OCI-LY3 (cell line): ENCODE measurements at regions not wholly inside any gene's neighbourhood (a gene's known extent, or its start where the extent isn't known, plus 50 kb on each side); places are given as distances from the start of the nearest gene placed in this dataset.

Experiments used
- H2AFZ ChIP-seq: fragments of 200-600, 300-600 bp; shearing (Covaris generic); 2 replicates; pipeline ENCODE4 v1.6.0; 2014; ENCODE audit warnings: antibody characterized with exemption, low read depth, low read length
- H3K27ac ChIP-seq: fragments of 200-600, 300-600 bp; sonication (generic); 2 replicates; pipeline ENCODE4 v1.5.1; 2014; ENCODE audit warnings: mild to moderate bottlenecking, low read length, moderate library complexity, mixed read lengths
- H3K27me3 ChIP-seq: fragments of 200-600, 300-600 bp; sonication (generic); 2 replicates; pipeline ENCODE4 v1.6.1; 2014; ENCODE audit warnings: low read depth, low read length, mixed read lengths
- H3K36me3 ChIP-seq: fragments of 200-600, 300-600 bp; sonication (generic); replicated peaks from 2 replicates; pipeline ENCODE3; 2014; ENCODE audit warnings: low read depth, low read length, mixed read lengths
- H3K4me1 ChIP-seq: fragments of 300-600, 200-600 bp; sonication (generic); 2 replicates; pipeline ENCODE4 v1.6.1; 2014; ENCODE audit warnings: low read length, mixed read lengths
- H3K4me2 ChIP-seq: fragments of 200-600, 300-600 bp; sonication (generic); 2 replicates; pipeline ENCODE4 v1.6.1; 2014; ENCODE audit warnings: low read length, mixed read lengths
- H3K4me3 ChIP-seq: fragments of 300-600, 200-600 bp; sonication (generic); 2 replicates; pipeline ENCODE4 v1.5.1; 2014; ENCODE audit warnings: antibody characterized with exemption, mild to moderate bottlenecking, low read length, moderate library complexity
- H3K79me2 ChIP-seq: fragments of 300-600, 200-600 bp; shearing (Covaris generic); 2 replicates; pipeline ENCODE4 v1.6.1; 2014; ENCODE audit warnings: mild to moderate bottlenecking, low read length, mixed read lengths
- H3K9ac ChIP-seq: fragments of 300-600, 200-600 bp; shearing (Covaris generic); 2 replicates; pipeline ENCODE4 v1.6.0; 2014; ENCODE audit warnings: mild to moderate bottlenecking, low read length, moderate library complexity
- H3K9me3 ChIP-seq: fragments of 200-600, 300-600 bp; shearing (Covaris generic); 2 replicates; pipeline ENCODE4 v1.6.1; 2014; ENCODE audit warnings: low read length, mixed read lengths; ENCODE audit not compliant: insufficient read depth
- H4K20me1 ChIP-seq: fragments of 200-600, 300-600 bp; sonication (generic); 2 replicates; pipeline ENCODE4 v1.6.1; 2016; ENCODE audit warnings: low read length, mixed read lengths; ENCODE audit not compliant: insufficient read depth
- CTCF ChIP-seq: fragments of 200-600, 300-600 bp; sonication (generic); IDR thresholded peaks from 2 replicates; pipeline ENCODE4 v1.5.1; 2014; ENCODE audit warnings: antibody characterized with exemption, low read length, low read depth
- EZH2phosphoT487 ChIP-seq: fragments of 200-600 bp; shearing (Covaris generic); IDR thresholded peaks from 2 replicates; pipeline ENCODE4 v1.6.1; 2018; ENCODE audit warnings: antibody characterized with exemption, mixed run types, low read depth

- Histone ChIP-seq H3K9me3 (no peaks in the 10 kb centered on the region), H3K9ac (no peak overlapping the region), H3K4me3 (no peak overlapping the region), H3K79me2 (no peaks in the 10 kb centered on the region), H3K27ac (no peak overlapping the region), H2AFZ (no peak overlapping the region), H4K20me1 (no peaks in the 10 kb centered on the region), H3K27me3 (no peaks in the 10 kb centered on the region), H3K36me3 (no peaks in the 10 kb centered on the region), H3K4me1 (peaks cover 21% of the 10 kb centered on the region), H3K4me2 (no peak overlapping the region)
- TF ChIP-seq CTCF (no peak), EZH2phosphoT487 (no peak)
These were observed 96.2 kb downstream of the THBS2 start for GRCh38 chr6:169157197-169158148.

DNA sequence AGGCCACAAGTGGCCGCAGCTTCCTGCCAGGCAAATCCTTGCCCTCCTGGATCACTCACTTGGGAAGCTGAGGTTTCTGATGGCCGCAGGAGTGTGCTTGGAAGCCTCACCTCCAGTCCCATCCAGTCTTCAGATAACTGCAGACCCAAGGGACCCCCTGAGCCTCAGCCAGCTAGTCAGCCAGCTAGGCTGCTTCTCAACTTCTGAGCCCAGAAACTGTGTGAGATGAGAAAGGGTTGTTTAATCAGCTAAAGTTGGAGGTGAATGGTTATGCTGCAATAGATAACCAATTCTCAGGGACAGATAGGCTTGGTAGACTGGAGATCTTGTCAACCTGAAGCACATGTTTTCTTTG, 96.9 kb downstream of the THBS2 start:
- H2AFZ ChIP-seq: no peak overlapping the region
- H3K27me3 ChIP-seq: no peaks in the 10 kb centered on the region
- no peak overlapping the region for H3K4me3 ChIP-seq
- TF ChIP-seq CTCF: no peak
- TF ChIP-seq EZH2phosphoT487: no peak
- no peaks in the 10 kb centered on the region for H3K9me3 ChIP-seq
- H3K79me2 ChIP-seq: no peaks in the 10 kb centered on the region
- no peaks in the 10 kb centered on the region for H4K20me1 ChIP-seq
- H3K4me2 ChIP-seq: no peak overlapping the region
- peaks cover 21% of the 10 kb centered on the region for H3K4me1 ChIP-seq
- H3K36me3 ChIP-seq: no peaks in the 10 kb centered on the region
- H3K9ac ChIP-seq: no peak overlapping the region
- no peak overlapping the region for H3K27ac ChIP-seq

DNA sequence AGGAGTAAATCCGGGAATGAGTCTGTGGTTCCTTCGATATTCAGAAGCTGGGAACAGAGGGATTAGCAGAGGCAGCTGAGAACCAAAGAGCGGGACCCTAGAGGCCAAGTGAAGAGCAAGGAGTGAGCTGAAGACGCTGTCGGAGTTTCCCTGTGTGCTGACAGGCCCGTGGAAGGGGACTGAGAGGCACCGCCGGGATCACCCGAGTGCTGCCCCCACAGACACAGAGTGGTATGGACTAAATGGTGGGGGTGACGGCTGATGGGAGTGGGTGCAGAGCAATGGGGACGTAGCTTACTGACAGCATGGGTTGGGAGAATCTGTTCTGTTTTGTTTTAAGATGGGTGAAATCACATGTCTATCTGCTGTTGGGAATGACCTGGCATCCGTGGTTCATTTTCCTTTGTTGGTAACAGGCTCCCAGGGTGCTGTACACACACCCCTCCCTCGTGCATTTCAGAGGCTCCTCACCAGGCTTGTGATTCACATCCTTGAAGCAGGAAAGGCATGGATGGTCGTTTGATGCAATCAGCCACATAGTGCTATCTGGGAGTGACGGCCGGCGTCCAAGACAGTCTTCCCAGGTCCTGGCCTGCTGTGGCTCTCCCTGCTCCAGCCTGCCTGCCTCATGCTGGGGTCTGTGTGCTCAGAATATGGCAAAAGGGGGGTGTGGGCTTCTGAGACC, 97.4 kb downstream of the THBS2 start:
- TF ChIP-seq CTCF: no peak
- TF ChIP-seq EZH2phosphoT487: no peak
- Histone ChIP-seq H3K4me1 (peaks cover 19% of the 10 kb centered on the region), H4K20me1 (no peaks in the 10 kb centered on the region), H2AFZ (no peak overlapping the region), H3K9me3 (no peaks in the 10 kb centered on the region), H3K9ac (no peak overlapping the region), H3K4me3 (no peak overlapping the region), H3K36me3 (no peaks in the 10 kb centered on the region), H3K79me2 (no peaks in the 10 kb centered on the region), H3K27me3 (no peaks in the 10 kb centered on the region), H3K4me2 (no peak overlapping the region), H3K27ac (no peak overlapping the region)

DNA sequence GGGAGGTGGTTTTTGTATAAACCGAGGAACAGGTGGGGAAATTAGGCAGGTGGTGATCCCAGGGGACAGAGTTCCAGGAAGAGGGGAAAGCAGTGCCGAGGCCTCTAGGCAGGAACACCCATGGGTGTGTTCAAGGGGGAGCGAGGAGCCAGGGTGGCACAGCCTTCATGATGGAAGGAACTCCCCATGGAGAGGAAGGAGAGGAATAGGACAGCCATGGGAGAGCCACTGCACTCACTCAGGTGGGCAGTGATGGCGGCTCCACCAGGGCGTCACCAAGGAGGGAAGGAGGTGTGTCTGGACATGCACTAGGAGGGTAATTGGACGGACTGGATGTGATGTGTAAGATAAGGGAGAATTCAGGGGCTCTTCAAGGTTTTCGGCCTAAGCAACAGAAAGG, 98.2 kb downstream of the THBS2 start:
- no peak overlapping the region for H3K9ac ChIP-seq
- peaks cover 11% of the 10 kb centered on the region for H3K4me1 ChIP-seq
- H4K20me1 ChIP-seq: no peaks in the 10 kb centered on the region
- no peak overlapping the region for H3K4me3 ChIP-seq
- H2AFZ ChIP-seq: no peak overlapping the region
- no peak overlapping the region for H3K4me2 ChIP-seq
- no peaks in the 10 kb centered on the region for H3K9me3 ChIP-seq
- H3K27ac ChIP-seq: no peak overlapping the region
- H3K27me3 ChIP-seq: no peaks in the 10 kb centered on the region
- no peak for TF ChIP-seq CTCF
- TF ChIP-seq EZH2phosphoT487: no peak
- H3K79me2 ChIP-seq: no peaks in the 10 kb centered on the region
- no peaks in the 10 kb centered on the region for H3K36me3 ChIP-seq
